ENCODE measurements at regions not wholly inside any gene's neighbourhood (a gene's known extent, or its start where the extent isn't known, plus 50 kb on each side); places are given as distances from the start of the nearest gene placed in this dataset.

DNA sequence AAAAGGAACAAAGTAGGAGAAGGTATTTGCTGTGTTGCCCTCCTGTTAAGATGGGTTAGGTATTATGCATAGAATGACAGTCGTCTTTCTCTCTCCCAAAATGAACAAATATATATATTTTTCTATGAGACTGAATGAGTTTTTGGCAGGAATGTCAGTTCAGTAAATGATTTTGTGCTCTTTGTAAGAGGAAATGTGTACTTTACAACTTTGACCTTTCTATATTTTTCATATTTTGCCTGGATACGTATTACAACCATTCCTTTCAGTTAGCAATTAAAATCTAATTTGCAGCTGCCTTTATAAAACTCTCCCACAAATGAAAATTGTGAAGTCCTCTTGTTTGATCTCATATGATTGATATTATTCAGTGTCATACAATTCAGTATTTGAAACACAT lies 336.6 kb upstream of the MEOX2 start:
- TF ChIP-seq CTCF (IDR thresholded peaks at IDR 0.05; ENCODE audit: low read length) (no peak), EZH2phosphoT487 (IDR thresholded peaks at IDR 0.05; ENCODE audit: low read length) (no peak), EZH2 (optimal IDR thresholded peaks at IDR 0.05; ENCODE audit: low read depth, low read length) (no peak)

Data from MM.1S (cell line).